GM10248 (cell line): ENCODE measurements at regions not wholly inside any gene's neighbourhood (a gene's known extent, or its start where the extent isn't known, plus 50 kb on each side); places are given as distances from the start of the nearest gene placed in this dataset.
"Not testable (repeated sequence)": the region's sequence is repeated elsewhere in the genome, so short reads cannot be mapped to it uniquely, and the experiment has no call there.

ENCODE experiments used
- CTCF ChIA-PET: fragments of 300-600 bp; sonication (Branson Sonifier 250); formaldehyde crosslinking; extraction: SDS; loops from one replicate; lab custom pipeline; 2021; ENCODE audit warnings: antibody characterized with exemption; lab: Yijun Ruan, JAX
- POLR2A ChIA-PET: fragments of 350-650 bp; sonication (Branson Sonifier 250); formaldehyde crosslinking; extraction: SDS; loops from one replicate; lab custom pipeline; 2020; ENCODE audit warnings: antibody characterized with exemption; lab: Yijun Ruan, JAX
- DNase-seq: peaks from one replicate; pipeline ENCODE4 v3.0.0; 2012; ENCODE audit errors: extremely low spot score
- TF ChIP-seq, protein P1 (sequence below): IDR thresholded peaks from 2 replicates; pipeline ENCODE4 v1.5.1; 2012; ENCODE audit warnings: mild to moderate bottlenecking, low read depth; ENCODE audit errors: extremely low read depth, missing control alignments, control extremely low read depth

DNA sequence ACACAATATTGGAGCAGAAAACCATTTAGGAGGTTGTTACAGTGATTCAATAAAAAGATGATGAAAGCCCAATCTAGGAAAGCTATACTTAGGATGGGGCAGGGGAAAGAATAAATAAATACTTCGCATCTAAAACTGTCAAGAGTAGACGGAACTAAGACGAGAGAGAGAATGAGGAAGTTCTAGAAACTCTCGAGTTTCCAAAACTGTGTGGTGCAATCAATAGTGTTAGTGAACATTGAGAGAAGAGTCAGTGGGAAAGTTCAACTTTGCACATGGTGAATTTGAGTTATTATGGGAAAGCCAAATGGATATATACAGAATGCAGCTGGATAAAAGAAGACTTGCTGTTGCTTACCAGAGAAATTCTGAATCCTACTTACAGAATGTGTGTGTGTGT lies 133.8 kb upstream of the MEOX2 start:
- no peak for DNase-seq
- TF ChIP-seq, protein P1, sequence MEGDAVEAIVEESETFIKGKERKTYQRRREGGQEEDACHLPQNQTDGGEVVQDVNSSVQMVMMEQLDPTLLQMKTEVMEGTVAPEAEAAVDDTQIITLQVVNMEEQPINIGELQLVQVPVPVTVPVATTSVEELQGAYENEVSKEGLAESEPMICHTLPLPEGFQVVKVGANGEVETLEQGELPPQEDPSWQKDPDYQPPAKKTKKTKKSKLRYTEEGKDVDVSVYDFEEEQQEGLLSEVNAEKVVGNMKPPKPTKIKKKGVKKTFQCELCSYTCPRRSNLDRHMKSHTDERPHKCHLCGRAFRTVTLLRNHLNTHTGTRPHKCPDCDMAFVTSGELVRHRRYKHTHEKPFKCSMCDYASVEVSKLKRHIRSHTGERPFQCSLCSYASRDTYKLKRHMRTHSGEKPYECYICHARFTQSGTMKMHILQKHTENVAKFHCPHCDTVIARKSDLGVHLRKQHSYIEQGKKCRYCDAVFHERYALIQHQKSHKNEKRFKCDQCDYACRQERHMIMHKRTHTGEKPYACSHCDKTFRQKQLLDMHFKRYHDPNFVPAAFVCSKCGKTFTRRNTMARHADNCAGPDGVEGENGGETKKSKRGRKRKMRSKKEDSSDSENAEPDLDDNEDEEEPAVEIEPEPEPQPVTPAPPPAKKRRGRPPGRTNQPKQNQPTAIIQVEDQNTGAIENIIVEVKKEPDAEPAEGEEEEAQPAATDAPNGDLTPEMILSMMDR: no peak
- POLR2A ChIA-PET: no interaction called here
- CTCF ChIA-PET: interaction anchor here (0.8 kb wide), 1 partner anchor 12 kb away, joined by 3 read pairs; no protein-coding TSS in a partner anchor

DNA sequence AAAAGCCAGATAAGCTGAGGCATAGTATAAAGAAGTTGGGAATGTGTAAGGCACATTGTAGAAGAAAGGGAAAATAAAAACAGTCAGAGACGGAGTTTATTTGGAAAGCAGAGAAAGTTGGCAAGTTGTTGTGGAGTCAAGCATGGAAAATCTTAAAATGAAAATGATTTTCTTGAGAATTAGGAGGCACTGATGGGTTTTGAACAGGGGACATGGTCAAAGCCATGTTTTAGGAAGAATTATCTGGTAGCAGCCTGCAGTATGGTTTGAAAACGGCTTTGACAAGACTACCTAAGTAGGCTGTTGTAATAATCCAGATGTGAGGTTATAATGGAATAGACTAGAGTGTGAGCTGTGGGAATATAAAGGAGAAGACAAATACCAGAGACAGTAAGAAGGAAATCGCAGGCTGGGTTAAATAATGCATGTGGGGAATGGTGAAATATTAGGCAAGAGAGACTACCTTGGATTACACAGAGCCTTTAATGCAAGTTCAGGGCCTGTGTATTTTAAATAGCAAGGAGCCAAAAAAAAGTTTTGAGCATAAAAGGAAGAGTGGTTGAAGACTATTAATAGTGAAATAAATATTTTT lies 130.4 kb upstream of the MEOX2 start:
- POLR2A ChIA-PET: no interaction called here
- TF ChIP-seq, protein P1: no peak
- no peak for DNase-seq
- CTCF ChIA-PET: interaction anchor here (1.0 kb wide), 1 partner anchor 8 kb away, joined by 4 read pairs; no protein-coding TSS in a partner anchor

DNA sequence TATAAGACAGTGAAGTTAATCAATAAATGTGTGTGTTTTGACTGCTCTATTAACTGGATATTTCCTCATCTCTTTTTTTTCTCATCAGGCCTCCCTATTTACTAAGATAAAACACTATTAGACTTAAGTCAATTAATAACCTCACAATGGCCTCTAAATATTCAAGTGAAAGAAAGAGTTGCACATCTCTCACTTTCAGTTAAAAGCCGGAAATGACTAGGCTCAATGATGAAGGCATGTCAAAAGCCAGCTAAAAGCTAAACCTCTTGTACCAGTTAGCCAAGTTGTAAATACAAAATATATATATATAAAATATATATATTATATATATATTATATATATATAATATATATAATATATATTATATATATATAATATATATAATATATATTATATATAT lies 127.0 kb upstream of the MEOX2 start:
- TF ChIP-seq, protein P1: no peak
- ChIA-PET POLR2A (no interaction called here), CTCF (interaction anchor here (2.0 kb wide), 1 partner anchor 15 kb away, joined by 6 read pairs; no protein-coding TSS in a partner anchor)
- DNase-seq: no peak

DNA sequence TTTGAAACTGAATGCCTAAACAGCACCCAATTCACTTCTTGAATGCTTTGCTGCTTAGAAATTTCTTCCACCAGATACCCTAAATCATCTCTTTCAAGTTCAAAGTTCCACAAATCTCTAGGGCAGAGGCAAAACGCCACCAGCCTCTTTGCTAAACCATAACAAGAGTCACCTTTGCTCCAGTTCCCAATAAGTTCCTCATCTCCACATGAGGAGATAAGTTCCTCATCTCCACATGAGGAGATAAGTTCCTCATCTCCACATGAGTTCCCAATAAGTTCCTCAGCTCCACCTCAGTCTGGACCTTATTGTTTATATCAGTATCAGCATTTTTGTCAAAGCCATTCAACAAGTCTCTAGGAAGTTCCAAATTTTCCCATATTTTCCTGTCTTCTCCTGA lies 123.9 kb upstream of the MEOX2 start:
- CTCF ChIA-PET, DNase-seq, POLR2A ChIA-PET: not testable (repeated sequence)

DNA sequence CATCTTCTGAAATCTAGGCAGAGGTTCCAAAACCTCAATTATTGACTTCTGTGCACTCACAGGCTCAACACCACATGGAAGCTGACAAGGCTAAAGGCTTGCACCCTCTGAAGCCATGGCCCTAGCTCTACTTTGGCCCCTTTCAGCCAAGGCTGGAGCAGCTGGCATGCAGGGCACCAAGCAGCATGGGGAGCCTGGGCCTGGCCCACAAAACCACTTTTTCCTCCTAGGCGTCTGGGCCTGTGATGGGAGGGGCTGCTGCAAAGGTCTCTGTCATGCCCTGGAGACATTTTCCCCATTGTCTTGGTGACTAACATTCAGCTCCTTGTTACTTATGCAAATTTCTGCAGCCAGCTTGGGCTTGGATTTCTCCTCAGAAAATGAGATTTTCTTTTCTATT lies 123.5 kb upstream of the MEOX2 start:
- DNase-seq, POLR2A ChIA-PET, CTCF ChIA-PET: not testable (repeated sequence)

DNA sequence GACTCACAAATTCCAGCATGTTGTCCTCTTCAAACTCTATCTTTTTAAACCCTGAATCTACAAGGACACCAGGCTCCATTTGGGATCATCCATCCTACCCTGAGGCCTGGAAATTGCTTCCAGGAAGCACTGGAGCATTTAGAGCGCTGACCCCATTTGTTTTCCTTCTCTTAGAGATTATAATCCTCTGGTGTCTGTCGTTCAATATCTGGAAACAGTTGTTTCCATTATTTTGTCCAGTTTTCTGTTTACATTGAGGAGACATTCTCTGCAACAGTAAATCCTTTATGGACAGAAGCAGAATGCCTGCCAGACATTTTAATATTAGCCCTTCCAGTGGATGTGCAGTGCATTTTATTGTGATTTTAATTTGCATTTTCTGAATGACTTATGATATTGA lies 119.4 kb upstream of the MEOX2 start:
- TF ChIP-seq, protein P1: no peak
- ChIA-PET CTCF (no interaction called here), POLR2A (no interaction called here)
- no peak for DNase-seq

DNA sequence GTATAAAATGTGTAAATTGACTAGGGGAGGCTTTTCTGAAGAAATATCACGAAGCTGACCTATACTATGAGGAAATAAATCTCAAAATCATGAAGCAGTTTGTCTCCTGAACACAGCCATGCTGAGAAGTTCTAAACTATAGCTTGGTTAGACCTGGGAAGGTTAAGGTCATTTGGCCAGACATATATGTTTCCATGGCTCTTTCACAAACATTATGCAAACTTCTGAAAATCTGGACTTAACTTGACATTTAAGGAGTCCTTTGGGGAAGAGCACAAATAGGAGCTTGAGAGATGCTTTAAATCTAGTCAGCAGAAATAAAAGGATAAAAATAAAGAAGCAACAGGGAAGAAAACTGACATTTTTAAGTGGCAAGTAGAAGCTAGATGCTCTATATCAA lies 115.9 kb upstream of the MEOX2 start:
- CTCF ChIA-PET: interaction anchor here (0.7 kb wide), 1 partner anchor 26 kb away, joined by 3 read pairs; no protein-coding TSS in a partner anchor
- no peak for DNase-seq
- TF ChIP-seq, protein P1: no peak
- POLR2A ChIA-PET: no interaction called here

DNA sequence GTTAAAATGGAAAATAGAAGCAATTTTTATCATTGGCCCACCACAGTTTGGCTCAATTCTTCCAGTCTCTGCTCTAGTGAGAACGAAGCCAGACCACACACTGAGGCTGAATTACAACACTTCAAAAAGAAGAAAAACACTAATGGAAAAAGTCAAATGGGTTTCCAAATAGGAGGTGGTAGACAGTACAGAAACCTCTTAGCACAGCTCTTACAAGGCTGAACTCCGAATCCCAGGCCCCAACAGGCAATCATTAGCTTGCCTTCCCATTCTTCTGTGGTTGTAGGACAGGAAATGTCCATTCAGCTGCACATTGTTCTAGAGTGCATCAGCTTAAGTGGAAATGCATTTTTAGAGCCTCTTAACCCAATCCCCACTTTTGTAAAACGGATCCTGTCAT lies 115.1 kb upstream of the MEOX2 start:
- no peak for DNase-seq
- TF ChIP-seq, protein P1: no peak
- ChIA-PET POLR2A (no interaction called here), CTCF (no interaction called here)
